ENCODE measurements at regions not wholly inside any gene's neighbourhood (a gene's known extent, or its start where the extent isn't known, plus 50 kb on each side); places are given as distances from the start of the nearest gene placed in this dataset.
"Not testable (repeated sequence)": the region's sequence is repeated elsewhere in the genome, so short reads cannot be mapped to it uniquely, and the experiment has no call there.

- no peak overlapping the region for H3K27ac ChIP-seq
- no peak overlapping the region for H3K4me3 ChIP-seq
- TF ChIP-seq CTCF (IDR thresholded peaks at IDR 0.05), result no peak
- DNase-seq (ENCODE audit: low spot score), result no peak
These were observed 294.2 kb upstream of the MEIS2 start for GRCh38 chr15:37394402-37395099.

- H3K4me3 ChIP-seq, result no peak overlapping the region
- TF ChIP-seq CTCF (IDR thresholded peaks at IDR 0.05), result no peak
- H3K27ac ChIP-seq, result no peak overlapping the region
- no peak for DNase-seq (ENCODE audit: low spot score)
These were observed 294.7 kb upstream of the MEIS2 start for GRCh38 chr15:37395100-37395468.

GRCh38 chr15:37397266-37398022, 297.1 kb upstream of the MEIS2 start:
- no peak for TF ChIP-seq CTCF (IDR thresholded peaks at IDR 0.05)

GRCh38 chr15:37416103-37416502, 315.8 kb upstream of the MEIS2 start:
- Histone ChIP-seq H3K27ac (no peak overlapping the region), H3K4me3 (no peak overlapping the region)
- DNase-seq (ENCODE audit: low spot score), result no peak
- TF ChIP-seq CTCF (IDR thresholded peaks at IDR 0.05), result no peak

More at GRCh38 chr15:37397266-37398022, 297.1 kb upstream of the MEIS2 start:
- no peak overlapping the region for H3K4me3 ChIP-seq
- no peak overlapping the region for H3K27ac ChIP-seq
- no peak for DNase-seq (ENCODE audit: low spot score)

- no peak overlapping the region for H3K27ac ChIP-seq
- no peak for TF ChIP-seq CTCF (IDR thresholded peaks at IDR 0.05)
- H3K4me3 ChIP-seq, result no peak overlapping the region
- no peak for DNase-seq (ENCODE audit: low spot score)
These were observed 325.2 kb upstream of the MEIS2 start for GRCh38 chr15:37425541-37425940.

- DNase-seq (ENCODE audit: low spot score); H3K27ac ChIP-seq; H3K4me3 ChIP-seq: not testable (repeated sequence)
These were observed 327.0 kb upstream of the MEIS2 start for GRCh38 chr15:37427393-37427792.

GRCh38 chr15:37446921-37447320, 346.6 kb upstream of the MEIS2 start:
- no peak for DNase-seq (ENCODE audit: low spot score)
- TF ChIP-seq CTCF (IDR thresholded peaks at IDR 0.05), result no peak
- Histone ChIP-seq H3K4me3 (no peak overlapping the region), H3K27ac (no peak overlapping the region)

All from coronary artery (tissue), 2 donors.